ENCODE measurements at regions not wholly inside any gene's neighbourhood (a gene's known extent, or its start where the extent isn't known, plus 50 kb on each side); places are given as distances from the start of the nearest gene placed in this dataset.

DNA sequence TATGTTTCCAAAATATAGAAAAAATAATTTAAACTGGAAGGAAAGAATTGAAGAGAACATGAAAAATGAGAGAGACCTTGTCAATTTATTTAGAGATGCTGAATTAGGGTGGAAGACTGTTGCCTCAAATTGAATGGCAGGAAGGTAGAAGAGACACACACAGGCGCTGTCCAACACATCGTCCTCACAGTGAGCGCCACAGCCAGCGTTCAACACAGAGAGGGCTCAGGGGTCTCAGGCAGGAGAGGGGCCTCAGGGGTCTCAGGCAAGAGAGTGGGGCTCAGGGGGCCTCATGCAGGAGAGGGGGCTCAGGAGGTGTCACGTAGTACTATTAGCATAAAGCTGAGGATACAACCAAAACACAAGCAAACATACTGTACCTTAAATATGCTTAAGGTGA lies 65.7 kb downstream of the TMEM18 start:
- DNase-seq (ENCODE audit: low read depth): no peak

- DNase-seq (ENCODE audit: low read depth): no peak
These were observed 66.7 kb downstream of the TMEM18 start for GRCh38 chr2:610491-610890.

DNA sequence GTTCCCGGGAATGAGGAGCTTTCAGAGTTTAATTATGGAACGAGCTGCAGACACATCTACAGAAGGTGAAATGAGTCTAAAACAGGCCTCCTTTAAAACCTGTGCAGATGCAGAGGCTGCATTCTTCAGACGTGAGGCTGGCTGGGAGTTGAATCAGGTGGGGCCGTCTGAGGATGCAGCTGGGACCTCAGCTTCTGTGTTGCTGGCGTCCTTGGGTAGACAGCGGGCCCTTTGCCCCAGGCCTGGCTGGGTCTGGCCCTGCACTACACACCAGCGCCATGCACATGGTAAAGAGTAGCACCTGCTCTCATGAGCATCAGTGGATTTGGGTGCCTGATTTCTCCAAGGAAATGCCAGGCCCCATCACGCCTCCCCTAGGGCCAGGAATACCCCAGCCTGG lies 67.3 kb downstream of the TMEM18 start:
- DNase-seq (ENCODE audit: low read depth): no peak

DNA sequence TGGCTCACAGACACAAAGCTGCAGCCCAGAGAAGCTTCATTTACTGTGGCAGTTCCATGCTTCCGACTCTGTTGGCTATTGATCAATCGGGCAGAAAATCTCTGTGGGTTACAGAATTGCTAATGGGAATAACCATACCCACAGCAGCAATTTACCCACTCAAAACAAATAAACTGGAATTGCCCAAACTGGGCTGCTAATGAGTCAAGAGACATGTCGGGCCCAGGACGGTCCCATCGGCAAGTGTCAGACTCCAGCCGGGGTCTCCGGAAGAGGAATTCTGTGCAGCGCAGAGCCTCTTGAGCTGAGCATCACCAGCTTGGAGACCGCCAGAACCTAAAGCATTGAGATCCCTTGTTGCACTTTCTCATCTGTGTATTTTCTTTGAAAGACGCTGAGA lies 67.8 kb downstream of the TMEM18 start:
- no peak for DNase-seq (ENCODE audit: low read depth)

- DNase-seq (ENCODE audit: low read depth): no peak
These were observed 68.5 kb downstream of the TMEM18 start for GRCh38 chr2:608711-609110.

DNA sequence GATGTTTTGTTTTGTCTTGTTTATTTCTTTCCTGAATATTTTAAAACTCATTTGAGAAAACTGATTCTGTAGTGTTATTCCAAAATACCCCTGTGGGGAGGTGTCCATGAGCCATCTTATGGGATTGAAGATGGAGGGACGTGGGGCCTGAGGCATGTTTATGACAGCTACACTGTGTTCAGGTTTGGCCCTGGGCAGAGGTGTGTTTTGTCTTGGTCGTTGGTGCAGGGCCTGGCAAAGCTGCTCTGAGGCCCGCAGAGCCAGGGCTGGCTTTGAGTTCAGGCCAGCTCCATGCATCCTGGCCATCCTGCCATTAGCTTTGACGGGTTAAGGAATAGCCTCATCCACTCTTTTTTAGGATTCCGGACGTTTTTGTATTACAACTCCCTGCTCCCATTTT lies 68.9 kb downstream of the TMEM18 start:
- no peak for DNase-seq (ENCODE audit: low read depth)

- no peak for DNase-seq (ENCODE audit: low read depth)
These were observed 69.5 kb downstream of the TMEM18 start for GRCh38 chr2:607709-608108.

GRCh38 chr2:607172-607571 lies 70.0 kb downstream of the TMEM18 start:
- no peak for DNase-seq (ENCODE audit: low read depth)

GRCh38 chr2:605674-606608 lies 71.3 kb downstream of the TMEM18 start:
- no peak for DNase-seq (ENCODE audit: low read depth)

GRCh38 chr2:604854-605524 lies 72.2 kb downstream of the TMEM18 start:
- DNase-seq (ENCODE audit: low read depth): no peak

GRCh38 chr2:604385-604784 lies 72.8 kb downstream of the TMEM18 start:
- no peak for DNase-seq (ENCODE audit: low read depth)

DNA sequence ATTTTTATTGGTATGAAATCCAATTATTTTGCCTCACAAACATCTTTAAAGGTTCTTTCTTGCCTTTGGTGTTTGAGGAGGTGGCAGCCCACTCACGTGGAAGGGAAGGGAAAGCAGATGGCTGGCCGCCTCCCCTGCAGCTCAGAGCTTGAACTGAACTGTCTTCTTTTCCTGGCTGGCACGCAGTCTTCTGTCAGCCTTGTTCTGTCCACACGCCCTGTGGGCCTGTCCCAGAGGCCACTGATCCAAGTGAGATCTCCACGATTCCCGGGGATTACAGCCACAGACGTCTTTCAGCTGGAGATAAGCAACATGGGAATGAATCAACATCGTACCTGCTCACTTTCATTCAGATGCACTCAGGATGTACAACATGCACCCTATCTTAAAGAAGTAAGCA lies 73.3 kb downstream of the TMEM18 start:
- no peak for DNase-seq (ENCODE audit: low read depth)

DNA sequence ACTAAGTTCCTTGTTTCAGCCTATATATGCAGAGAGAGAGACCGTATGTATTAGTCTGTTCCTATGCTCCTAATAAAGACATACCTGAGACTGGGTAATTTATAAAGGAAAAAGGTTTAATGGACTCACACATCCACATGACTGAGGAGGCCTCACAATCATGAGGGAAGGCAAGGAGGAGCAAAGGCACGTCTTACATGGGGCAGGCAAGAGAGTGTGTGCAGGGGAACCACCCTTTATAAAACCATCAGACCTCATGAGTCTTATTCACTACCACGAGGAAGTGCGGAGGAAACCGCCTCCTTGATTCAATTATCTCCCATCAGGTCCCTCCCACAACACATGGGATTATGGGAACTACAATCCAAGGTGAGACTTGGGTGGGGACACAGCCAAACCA lies 73.8 kb downstream of the TMEM18 start:
- DNase-seq (ENCODE audit: low read depth): no peak

DNA sequence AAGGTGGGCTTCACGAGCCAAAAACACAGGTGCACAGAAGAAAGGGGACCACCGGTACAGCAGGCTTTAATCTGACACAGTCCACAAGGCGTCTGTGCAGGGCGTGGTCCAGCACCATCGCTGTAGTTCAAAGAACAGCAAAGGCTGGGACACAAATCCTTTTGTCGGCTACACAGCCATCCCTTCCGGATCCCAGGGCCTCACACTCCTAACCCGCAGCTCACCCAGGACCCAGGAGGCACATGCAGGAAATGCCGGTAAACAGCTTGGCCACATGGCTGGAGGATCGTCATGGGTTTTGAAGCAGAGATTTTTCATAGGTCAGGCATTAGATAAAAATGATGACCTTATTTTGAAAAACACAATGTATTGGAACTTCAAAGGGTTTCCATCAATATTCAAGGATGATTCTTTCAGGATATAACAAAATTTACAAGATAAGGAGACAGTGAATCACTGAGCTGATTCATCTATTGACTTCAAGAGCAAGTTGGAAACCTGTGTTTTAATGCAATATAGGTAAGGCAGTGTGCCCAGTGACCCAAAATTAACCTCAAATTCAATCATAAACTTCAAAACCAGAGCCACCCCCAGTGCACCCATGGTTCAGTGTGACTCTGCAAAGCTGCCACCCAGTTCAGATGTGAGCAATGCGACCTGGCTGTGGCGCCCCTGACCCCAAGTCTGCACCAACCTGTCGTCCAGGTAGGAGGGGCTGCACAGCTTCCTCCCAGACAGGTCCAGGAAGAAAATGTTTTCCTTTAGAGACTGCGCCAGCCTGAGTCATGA lies 74.4 kb downstream of the TMEM18 start:
- no peak for DNase-seq (ENCODE audit: low read depth)

DNA sequence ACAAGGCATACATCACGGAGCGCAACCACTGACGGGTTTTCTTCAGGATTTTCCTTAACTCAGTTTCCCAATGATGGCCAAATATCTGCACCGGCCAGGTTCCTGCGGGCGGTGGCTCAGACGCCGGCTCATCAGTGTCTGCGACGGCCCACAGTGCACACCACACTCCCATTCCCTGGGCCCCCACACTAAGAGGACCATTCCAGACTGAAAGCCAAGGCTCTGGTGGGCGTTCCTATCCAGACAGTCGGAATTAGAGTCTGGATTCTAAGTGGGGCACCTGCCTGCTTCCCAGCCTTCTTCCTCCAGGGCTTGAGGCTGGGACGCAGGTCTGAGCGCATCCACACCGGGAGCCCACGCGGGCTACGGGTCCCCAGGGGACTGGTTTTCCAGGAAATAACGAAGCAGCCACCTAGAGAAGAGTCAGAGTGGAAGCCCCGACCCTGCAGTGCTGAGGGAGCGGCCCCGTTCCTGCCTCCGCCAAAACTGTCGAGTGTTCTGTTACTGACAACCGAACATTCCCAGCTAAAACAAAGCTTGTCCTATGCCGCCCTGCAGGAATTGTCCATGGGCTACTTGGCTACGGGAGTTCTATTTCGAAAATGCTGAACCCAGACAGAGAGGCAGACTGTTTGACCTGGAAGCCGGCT lies 75.3 kb downstream of the TMEM18 start:
- no peak for DNase-seq (ENCODE audit: low read depth)

GRCh38 chr2:601387-601698 lies 75.9 kb downstream of the TMEM18 start:
- DNase-seq (ENCODE audit: low read depth): no peak

- no peak for DNase-seq (ENCODE audit: low read depth)
These were observed 76.4 kb downstream of the TMEM18 start for GRCh38 chr2:600542-601386.

DNA sequence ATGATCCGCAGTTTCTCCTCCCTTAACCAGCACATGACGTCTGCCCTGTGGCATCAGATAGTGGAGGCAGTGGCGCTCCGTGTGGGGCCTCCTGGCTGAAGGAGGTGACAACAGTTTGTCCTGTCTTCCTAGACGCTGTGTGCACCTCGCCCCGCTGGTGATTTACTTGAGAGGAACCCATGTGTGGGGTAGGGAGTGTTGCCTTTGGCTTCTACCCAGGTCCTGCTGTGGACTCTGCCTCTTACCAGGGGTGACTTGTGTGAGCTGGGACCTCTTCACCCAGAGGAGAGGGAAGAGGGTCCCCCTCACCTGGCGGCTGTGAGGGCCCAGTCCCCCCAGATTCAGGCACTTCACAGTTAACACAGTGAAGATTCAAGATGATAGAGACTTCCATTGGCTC lies 77.6 kb downstream of the TMEM18 start:
- DNase-seq (ENCODE audit: low read depth): no peak

GRCh38 chr2:598058-598802 lies 79.0 kb downstream of the TMEM18 start:
- no peak for DNase-seq (ENCODE audit: low read depth)

GRCh38 chr2:595831-596592 lies 81.2 kb downstream of the TMEM18 start:
- DNase-seq (ENCODE audit: low read depth): no peak
